Uterus (tissue), 3 donors: ENCODE measurements at regions not wholly inside any gene's neighbourhood (a gene's known extent, or its start where the extent isn't known, plus 50 kb on each side); places are given as distances from the start of the nearest gene placed in this dataset.
"Not testable (repeated sequence)": the region's sequence is repeated elsewhere in the genome, so short reads cannot be mapped to it uniquely, and the experiment has no call there.

ENCODE experiments used
- DNase-seq, 2 donors: peaks; one replicate each; pipeline ENCODE4 v3.0.0-alpha.2; 2019 to 2020
- H3K27ac ChIP-seq, 2 donors: fragments of 200-600 bp; sonication (generic); 1 replicate in 1 of 2; 2 replicates in 1 of 2; pipeline ENCODE4 v1.5.1; 2016 to 2018
- H3K27me3 ChIP-seq, 2 donors: fragments of 200-600 bp; sonication (generic); one replicate each; pipeline ENCODE4 v1.5.1; 2018 to 2019; ENCODE audit warnings: control low read depth in 1 of 2
- H3K36me3 ChIP-seq, 2 donors: fragments of 200-600 bp; sonication (generic); one replicate each; pipeline ENCODE4 v1.5.1; 2019; ENCODE audit warnings: control low read depth in 1 of 2
- H3K4me1 ChIP-seq, 2 donors: fragments of 200-600 bp; sonication (generic); one replicate each; pipeline ENCODE4 v1.5.1; 2018 to 2019; ENCODE audit warnings: control low read depth in 1 of 2
- H3K4me3 ChIP-seq, 2 donors: fragments of 200-600 bp; sonication (generic); 1 replicate in 1 of 2; 2 replicates in 1 of 2; pipeline ENCODE4 v1.5.1; 2018 to 2019; ENCODE audit warnings: mild to moderate bottlenecking in 1 of 2
- H3K9me3 ChIP-seq, 2 donors: fragments of 200-600 bp; sonication (generic); one replicate each; pipeline ENCODE4 v1.5.1; 2019; ENCODE audit warnings: control low read depth in 1 of 2
- CTCF ChIP-seq, 4 experiments: fragments of 200-600 bp in 2 of 4; fragments of 450-650 bp in 2 of 4; sonication (generic) in 2 of 4; IDR thresholded peaks; one replicate each; pipeline ENCODE4 v1.5.1; 2016 to 2019; ENCODE audit warnings: antibody characterized with exemption in 4 of 4, mild to moderate bottlenecking in 2 of 4, moderate library complexity in 1 of 4
- POLR2A ChIP-seq, 2 donors: fragments of 450-650 bp; IDR thresholded peaks; one replicate each; pipeline ENCODE4 v1.6.1; 2016; ENCODE audit warnings: antibody characterized with exemption in 2 of 2, mild to moderate bottlenecking in 1 of 2, moderate library complexity in 1 of 2
- intact Hi-C: fragments of 100-400 bp; cut with DNase I; formaldehyde crosslinking; loops from one replicate; pipeline ENCODE4 v1.15.1; 2023; ENCODE audit warnings: low total_unique reads
- donor health status: DM: yes; HTN: yes; CAD: no.

DNA sequence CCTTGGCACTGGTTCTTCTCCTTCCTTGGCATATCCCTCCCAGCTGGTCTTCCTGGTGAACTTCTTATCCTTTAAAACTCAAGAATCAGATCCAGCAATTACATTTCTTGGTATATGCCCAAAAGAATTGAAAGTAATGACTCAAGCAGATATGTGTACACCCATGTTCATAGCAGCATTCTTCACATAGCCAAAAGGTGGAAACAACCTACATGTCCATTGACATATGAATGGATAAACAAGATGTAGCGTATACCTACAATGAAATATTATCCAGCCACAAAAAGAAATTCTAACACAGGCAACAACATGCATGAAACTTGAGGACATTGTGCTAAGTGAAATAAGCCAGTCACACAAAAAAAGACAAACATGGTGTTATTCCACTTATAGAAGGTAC is 103.7 kb upstream of the NT5E start:
- intact Hi-C loops, result no loop called here
- H3K27ac ChIP-seq, result no peak overlapping the region
- H3K27me3 ChIP-seq, result no peaks in the 10 kb centered on the region
- TF ChIP-seq POLR2A (IDR thresholded peaks at IDR 0.05), result no peak
- TF ChIP-seq CTCF (IDR thresholded peaks at IDR 0.05), result no peak
- no peak overlapping the region for H3K4me3 ChIP-seq
- no peaks in the 10 kb centered on the region for H3K4me1 ChIP-seq
- no peaks in the 10 kb centered on the region for H3K9me3 ChIP-seq
- no peak for DNase-seq
- H3K36me3 ChIP-seq, result no peaks in the 10 kb centered on the region

DNA sequence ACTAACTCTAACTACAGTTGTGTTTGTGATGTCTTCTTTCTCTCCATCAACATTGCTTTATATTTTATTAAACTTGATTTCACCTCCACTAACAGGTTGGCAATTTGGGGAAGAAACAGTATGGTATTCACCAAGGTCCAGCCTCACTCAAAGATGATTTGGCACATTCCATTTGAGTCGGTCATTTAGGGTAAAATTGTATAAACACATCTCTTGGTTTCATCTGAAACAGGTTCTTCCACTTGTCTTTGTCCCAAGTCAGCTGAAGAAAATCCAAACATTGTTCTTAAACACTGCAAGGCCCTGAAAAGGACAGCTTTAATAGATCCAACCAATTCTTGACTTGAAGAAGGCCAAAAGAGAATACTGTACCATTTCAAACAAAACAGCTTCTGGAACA is 104.9 kb upstream of the NT5E start:
- Histone ChIP-seq H3K4me1 (no peaks in the 10 kb centered on the region), H3K4me3 (no peak overlapping the region), H3K36me3 (no peaks in the 10 kb centered on the region), H3K9me3 (no peaks in the 10 kb centered on the region), H3K27ac (no peak overlapping the region), H3K27me3 (no peaks in the 10 kb centered on the region)
- intact Hi-C loops, result no loop called here
- DNase-seq, result no peak
- TF ChIP-seq CTCF (IDR thresholded peaks at IDR 0.05), result no peak
- TF ChIP-seq POLR2A (IDR thresholded peaks at IDR 0.05), result no peak

- no peaks in the 10 kb centered on the region for H3K27me3 ChIP-seq
- no peaks in the 10 kb centered on the region for H3K4me1 ChIP-seq
- no peak overlapping the region for H3K4me3 ChIP-seq
- intact Hi-C loops, result no loop called here
- H3K9me3 ChIP-seq, result no peaks in the 10 kb centered on the region
- no peak for TF ChIP-seq POLR2A (IDR thresholded peaks at IDR 0.05)
- no peak for TF ChIP-seq CTCF (IDR thresholded peaks at IDR 0.05)
- DNase-seq, result no peak
- no peak overlapping the region for H3K27ac ChIP-seq
- H3K36me3 ChIP-seq, result no peaks in the 10 kb centered on the region
Measured at GRCh38 chr6:85343428-85343827, 106.5 kb upstream of the NT5E start.

DNA sequence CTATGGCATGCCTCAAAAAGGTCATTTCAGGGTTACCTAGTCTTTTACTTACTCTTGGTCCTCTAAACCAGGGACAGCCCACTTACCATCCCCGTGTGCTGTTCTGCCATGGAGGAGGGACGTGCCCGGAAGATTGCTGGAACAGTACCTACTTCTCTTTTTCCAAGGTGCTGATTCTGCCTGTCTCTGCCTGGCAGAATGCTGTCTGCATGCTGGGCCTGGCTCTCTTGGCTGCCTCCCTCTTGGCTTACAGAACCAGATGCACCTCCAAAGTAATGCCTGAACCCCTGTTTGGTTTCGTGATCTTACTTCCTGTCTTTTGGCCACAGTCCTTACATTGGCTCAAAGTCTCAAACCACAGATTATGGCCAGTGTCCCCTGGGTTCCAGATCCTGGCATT is 120.7 kb upstream of the NT5E start:
- Histone ChIP-seq H3K36me3 (no peaks in the 10 kb centered on the region), H3K4me1 (no peaks in the 10 kb centered on the region), H3K27ac (no peak overlapping the region), H3K4me3 (no peak overlapping the region), H3K9me3 (no peaks in the 10 kb centered on the region), H3K27me3 (no peaks in the 10 kb centered on the region)
- DNase-seq, result no peak
- intact Hi-C loops, result no loop called here
- TF ChIP-seq CTCF (IDR thresholded peaks at IDR 0.05) (no peak), POLR2A (IDR thresholded peaks at IDR 0.05) (no peak)

- intact Hi-C loops, result not testable (repeated sequence)
Measured at GRCh38 chr6:85325811-85326210, 124.1 kb upstream of the NT5E start.

DNA sequence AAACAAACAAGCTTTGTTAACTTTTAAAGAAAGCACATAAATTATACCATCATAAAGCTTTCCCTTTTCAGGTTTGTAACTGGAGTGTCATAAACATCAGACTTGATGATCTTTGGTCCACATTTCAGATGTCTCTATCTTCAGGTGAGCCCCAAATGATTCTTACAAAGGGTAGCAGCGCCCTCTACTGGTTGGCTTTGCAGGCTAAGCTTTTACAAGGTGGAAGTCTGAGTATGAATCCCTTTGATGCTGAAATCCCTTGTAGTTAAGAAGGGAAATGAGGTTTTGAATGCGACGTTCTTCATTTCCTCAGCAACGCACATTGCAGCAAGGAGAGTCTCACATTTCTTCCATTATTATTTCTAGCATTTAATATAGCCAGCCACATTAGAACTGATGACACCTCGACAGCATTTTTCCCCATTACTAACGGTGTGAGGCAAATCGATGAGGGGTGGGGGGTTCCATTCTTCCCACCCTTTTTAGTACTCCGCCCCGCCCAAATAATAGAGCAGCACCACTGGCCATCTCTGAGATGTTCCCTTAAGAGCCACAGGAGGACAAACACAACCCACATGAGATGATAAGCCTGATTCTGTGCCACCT is 126.3 kb upstream of the NT5E start:
- TF ChIP-seq CTCF (IDR thresholded peaks at IDR 0.05) (peak; percentile 60 to 75 (median 73)), POLR2A (IDR thresholded peaks at IDR 0.05) (no peak)
- H3K9me3 ChIP-seq, result no peaks in the 10 kb centered on the region
- no peak overlapping the region for H3K27ac ChIP-seq
- no peaks in the 10 kb centered on the region for H3K27me3 ChIP-seq
- no peak overlapping the region for H3K4me3 ChIP-seq
- no peaks in the 10 kb centered on the region for H3K36me3 ChIP-seq
- H3K4me1 ChIP-seq, result no peaks in the 10 kb centered on the region
- intact Hi-C loops, result no loop called here
- DNase-seq, result peak; percentile 50 to 73

More at GRCh38 chr6:85325811-85326210, 124.1 kb upstream of the NT5E start:
- not testable (repeated sequence) for DNase-seq, H3K36me3 ChIP-seq, H3K27me3 ChIP-seq, H3K4me3 ChIP-seq, H3K27ac ChIP-seq, H3K9me3 ChIP-seq, H3K4me1 ChIP-seq
